Fibroblast of lung (primary cell): ENCODE measurements at regions not wholly inside any gene's neighbourhood (a gene's known extent, or its start where the extent isn't known, plus 50 kb on each side); places are given as distances from the start of the nearest gene placed in this dataset.

Experiments
- EZH2 ChIP-seq: IDR thresholded peaks from 2 replicates; pipeline ENCODE4 v1.5.1; 2012; ENCODE audit warnings: low read length, control low read depth, mild to moderate bottlenecking; ENCODE audit errors: missing control alignments
- TF ChIP-seq, protein P1 (sequence below), 2 donors: IDR thresholded peaks in 1 of 2; conservative IDR thresholded peaks in 1 of 2; 1 replicate in 1 of 2; 2 replicates in 1 of 2; pipeline ENCODE4 v1.5.1; 2011 to 2012; ENCODE audit warnings: low read length in 2 of 2, control low read depth in 1 of 2, inconsistent platforms in 1 of 2, low read depth in 1 of 2, mild to moderate bottlenecking in 1 of 2

DNA sequence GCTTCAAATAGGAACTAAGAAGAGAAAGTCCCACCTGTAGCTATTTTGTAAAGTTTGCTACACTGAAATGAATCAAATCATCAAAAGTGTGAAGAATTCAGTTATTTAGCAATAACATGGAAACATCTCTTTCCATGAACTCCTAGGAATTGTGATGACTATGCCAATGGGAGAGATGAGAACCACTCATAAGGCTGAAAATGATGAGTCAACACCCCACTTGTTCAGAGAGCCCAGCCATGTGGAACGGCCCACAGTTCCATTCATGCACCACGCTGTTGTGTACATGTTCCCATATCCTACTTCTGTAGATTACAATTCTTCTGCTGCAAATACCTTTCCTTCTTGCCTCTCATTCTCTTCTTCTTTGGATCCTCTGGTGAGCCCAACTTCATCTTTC, 645.5 kb upstream of the ID2 start:
- TF ChIP-seq, protein P1, sequence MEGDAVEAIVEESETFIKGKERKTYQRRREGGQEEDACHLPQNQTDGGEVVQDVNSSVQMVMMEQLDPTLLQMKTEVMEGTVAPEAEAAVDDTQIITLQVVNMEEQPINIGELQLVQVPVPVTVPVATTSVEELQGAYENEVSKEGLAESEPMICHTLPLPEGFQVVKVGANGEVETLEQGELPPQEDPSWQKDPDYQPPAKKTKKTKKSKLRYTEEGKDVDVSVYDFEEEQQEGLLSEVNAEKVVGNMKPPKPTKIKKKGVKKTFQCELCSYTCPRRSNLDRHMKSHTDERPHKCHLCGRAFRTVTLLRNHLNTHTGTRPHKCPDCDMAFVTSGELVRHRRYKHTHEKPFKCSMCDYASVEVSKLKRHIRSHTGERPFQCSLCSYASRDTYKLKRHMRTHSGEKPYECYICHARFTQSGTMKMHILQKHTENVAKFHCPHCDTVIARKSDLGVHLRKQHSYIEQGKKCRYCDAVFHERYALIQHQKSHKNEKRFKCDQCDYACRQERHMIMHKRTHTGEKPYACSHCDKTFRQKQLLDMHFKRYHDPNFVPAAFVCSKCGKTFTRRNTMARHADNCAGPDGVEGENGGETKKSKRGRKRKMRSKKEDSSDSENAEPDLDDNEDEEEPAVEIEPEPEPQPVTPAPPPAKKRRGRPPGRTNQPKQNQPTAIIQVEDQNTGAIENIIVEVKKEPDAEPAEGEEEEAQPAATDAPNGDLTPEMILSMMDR (conservative IDR thresholded peaks at IDR 0.05 in 1 of 2, IDR thresholded peaks at IDR 0.05 in 1 of 2; ENCODE audit: low read depth in 1 of 2, low read length in 2 of 2) = no peak
- TF ChIP-seq EZH2 = no peak
